ENCODE measurements at regions not wholly inside any gene's neighbourhood (a gene's known extent, or its start where the extent isn't known, plus 50 kb on each side); places are given as distances from the start of the nearest gene placed in this dataset.

DNA sequence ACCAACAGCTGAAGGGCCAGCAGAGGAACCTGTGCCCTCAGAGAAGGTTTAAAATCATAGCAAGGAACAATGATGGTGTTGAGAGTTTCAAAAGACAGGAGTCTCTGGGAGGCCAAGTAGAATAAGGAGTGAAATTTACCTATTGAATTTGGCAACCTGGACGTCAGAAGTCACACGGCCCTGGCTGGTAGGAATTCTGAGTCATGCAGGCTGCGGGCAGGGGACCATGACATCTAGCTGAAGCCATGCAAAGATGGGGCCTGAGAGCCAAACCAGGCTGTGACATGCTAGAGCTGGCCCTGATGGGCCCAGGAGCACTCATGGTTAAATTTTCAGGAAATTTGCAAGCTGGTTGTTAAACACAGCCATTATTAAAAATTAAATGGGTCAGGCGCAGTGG, 64.0 kb upstream of the SNX9 start:
- Mint-ChIP-seq H3K27me3 (no peaks in the 10 kb centered on the region), H3K27ac (peak overlapping the region; percentile 57), H3K4me1 (ENCODE audit: unreplicated experiment) (peaks cover 33% of the 10 kb centered on the region), H3K9me3 (no peaks in the 10 kb centered on the region), H3K4me3 (no peak overlapping the region), H3K36me3 (no peaks in the 10 kb centered on the region)
- DNase-seq (ENCODE audit: extremely low spot score, unreplicated experiment): no peak
- TF ChIP-seq, protein P1, sequence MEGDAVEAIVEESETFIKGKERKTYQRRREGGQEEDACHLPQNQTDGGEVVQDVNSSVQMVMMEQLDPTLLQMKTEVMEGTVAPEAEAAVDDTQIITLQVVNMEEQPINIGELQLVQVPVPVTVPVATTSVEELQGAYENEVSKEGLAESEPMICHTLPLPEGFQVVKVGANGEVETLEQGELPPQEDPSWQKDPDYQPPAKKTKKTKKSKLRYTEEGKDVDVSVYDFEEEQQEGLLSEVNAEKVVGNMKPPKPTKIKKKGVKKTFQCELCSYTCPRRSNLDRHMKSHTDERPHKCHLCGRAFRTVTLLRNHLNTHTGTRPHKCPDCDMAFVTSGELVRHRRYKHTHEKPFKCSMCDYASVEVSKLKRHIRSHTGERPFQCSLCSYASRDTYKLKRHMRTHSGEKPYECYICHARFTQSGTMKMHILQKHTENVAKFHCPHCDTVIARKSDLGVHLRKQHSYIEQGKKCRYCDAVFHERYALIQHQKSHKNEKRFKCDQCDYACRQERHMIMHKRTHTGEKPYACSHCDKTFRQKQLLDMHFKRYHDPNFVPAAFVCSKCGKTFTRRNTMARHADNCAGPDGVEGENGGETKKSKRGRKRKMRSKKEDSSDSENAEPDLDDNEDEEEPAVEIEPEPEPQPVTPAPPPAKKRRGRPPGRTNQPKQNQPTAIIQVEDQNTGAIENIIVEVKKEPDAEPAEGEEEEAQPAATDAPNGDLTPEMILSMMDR (conservative IDR thresholded peaks at IDR 0.05): no peak

DNA sequence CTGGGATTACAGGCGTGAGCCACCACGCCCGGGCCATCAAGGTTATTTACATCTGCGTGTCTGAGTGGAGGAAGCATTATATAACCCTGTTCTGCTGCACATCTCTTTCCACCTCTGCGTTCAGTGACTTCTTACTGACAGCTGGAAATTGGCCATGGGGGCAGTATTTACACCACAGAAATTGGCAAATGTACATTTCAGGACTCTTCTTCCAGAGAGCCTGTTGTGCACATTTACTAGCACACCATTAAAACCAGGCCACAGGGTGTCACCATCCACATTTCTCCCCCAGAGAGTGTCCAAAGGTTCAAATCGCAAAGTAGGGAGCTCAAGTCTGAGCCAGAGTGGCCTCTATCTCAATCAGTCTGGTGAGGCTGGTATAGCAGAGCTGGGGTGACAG, 62.9 kb upstream of the SNX9 start:
- DNase-seq (ENCODE audit: extremely low spot score, unreplicated experiment): no peak
- no peak overlapping the region for H3K27ac Mint-ChIP-seq

DNA sequence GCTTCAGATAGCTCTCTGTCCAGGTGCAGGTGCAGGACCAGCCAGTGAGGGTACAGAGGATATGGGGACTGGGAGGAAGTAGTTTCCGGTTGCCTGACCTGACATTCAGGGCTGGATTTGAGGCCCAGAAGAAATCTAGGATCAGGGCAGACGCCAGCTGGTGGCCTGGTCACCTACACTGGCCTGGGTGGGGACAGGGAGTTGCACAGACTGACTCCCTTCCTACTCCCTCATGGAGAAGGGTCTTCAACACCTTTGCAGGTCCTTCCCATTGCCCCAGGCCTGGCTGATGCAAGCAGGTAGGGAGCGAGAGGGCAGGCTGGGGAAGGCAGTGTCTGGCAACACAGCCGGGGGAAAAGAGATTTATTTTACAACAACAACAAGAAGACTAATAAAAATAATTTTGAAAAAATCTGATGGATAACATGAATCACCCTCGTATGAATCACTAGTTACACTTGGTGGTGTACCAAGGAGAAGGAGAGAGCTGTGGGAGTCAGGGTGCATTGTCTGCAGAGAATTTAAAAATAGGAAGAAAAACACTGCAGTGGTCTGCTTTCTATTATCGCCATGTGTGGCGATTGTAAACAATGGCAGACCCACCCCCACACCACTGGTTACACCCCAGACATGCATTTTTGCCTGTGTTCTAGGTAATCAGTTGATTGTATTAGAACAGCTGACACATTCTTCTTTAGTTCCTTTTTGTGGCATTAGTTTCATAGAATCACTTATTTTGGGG, 62.3 kb upstream of the SNX9 start:
- Mint-ChIP-seq H3K27me3 (no peaks in the 10 kb centered on the region), H3K27ac (peak overlapping the region; percentile 76), H3K4me3 (no peak overlapping the region), H3K4me1 (ENCODE audit: unreplicated experiment) (peaks cover 43% of the 10 kb centered on the region), H3K36me3 (no peaks in the 10 kb centered on the region), H3K9me3 (no peaks in the 10 kb centered on the region)
- TF ChIP-seq, protein P1 (conservative IDR thresholded peaks at IDR 0.05): no peak
- DNase-seq (ENCODE audit: extremely low spot score, unreplicated experiment): no peak

More for the DNA sequence above, 62.9 kb upstream of the SNX9 start:
- H3K9me3 Mint-ChIP-seq: no peaks in the 10 kb centered on the region
- no peak overlapping the region for H3K4me3 Mint-ChIP-seq
- TF ChIP-seq, protein P1 (conservative IDR thresholded peaks at IDR 0.05): no peak
- no peaks in the 10 kb centered on the region for H3K36me3 Mint-ChIP-seq
- H3K4me1 Mint-ChIP-seq (ENCODE audit: unreplicated experiment): peaks cover 43% of the 10 kb centered on the region
- no peaks in the 10 kb centered on the region for H3K27me3 Mint-ChIP-seq

DNA sequence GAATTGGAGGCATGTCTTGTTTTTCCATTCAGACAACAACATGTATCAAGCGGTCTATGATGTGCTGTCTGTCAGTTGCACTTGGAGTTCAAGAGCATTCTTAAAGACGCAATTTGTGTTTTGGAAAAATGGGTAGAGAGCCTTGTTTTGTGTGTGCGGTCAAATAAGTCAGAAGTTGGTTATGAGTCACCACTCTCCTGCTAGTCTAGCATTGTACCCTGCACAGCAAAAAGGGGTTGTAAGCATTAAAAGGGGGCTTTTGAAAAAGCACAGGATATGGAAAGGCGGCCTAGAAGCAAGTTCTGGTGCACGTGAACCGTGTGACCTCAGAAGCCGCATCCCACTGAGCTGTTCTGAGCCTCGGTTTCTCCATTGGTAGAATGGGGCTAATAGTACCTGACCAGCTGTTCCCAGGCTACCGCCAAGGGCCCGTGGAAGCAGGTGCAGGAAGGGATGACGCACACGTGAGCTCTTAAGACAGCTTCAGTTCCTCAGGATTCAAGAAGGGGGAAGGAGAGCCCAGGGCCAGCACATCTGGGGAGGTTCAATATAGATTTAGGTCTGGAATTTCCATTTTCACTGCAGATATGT, 61.6 kb upstream of the SNX9 start:
- TF ChIP-seq, protein P1 (conservative IDR thresholded peaks at IDR 0.05): no peak
- peak overlapping the region; percentile 76 for H3K27ac Mint-ChIP-seq
- no peak for DNase-seq (ENCODE audit: extremely low spot score, unreplicated experiment)
- H3K36me3 Mint-ChIP-seq: no peaks in the 10 kb centered on the region
- peaks cover 40% of the 10 kb centered on the region for H3K4me1 Mint-ChIP-seq (ENCODE audit: unreplicated experiment)
- no peaks in the 10 kb centered on the region for H3K27me3 Mint-ChIP-seq
- no peaks in the 10 kb centered on the region for H3K9me3 Mint-ChIP-seq
- no peak overlapping the region for H3K4me3 Mint-ChIP-seq

DNA sequence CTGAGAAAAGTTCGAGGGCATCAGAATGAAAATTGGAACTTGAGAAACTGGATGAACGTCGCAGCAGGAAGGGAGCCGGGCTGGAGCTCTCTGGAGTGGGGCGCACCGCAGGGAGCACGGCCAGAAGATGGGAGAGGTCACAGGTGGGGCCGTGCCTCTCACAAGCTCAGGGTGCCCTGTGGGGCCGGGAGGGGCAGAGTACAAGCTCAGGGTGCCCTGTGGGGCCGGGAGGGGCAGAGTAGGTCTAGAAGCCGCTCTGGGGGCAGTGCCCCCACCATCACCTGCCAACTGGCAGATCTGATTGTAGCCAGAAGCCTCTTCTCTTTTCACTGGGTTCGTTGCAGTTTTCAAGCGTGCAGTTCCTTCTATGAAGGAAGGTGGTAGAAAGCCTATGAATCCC, 61.1 kb upstream of the SNX9 start:
- Mint-ChIP-seq H3K4me3 (no peak overlapping the region), H3K27me3 (no peaks in the 10 kb centered on the region), H3K4me1 (ENCODE audit: unreplicated experiment) (peaks cover 35% of the 10 kb centered on the region), H3K27ac (peak overlapping the region; percentile 97), H3K36me3 (no peaks in the 10 kb centered on the region), H3K9me3 (no peaks in the 10 kb centered on the region)
- DNase-seq (ENCODE audit: extremely low spot score, unreplicated experiment): no peak
- TF ChIP-seq, protein P1 (conservative IDR thresholded peaks at IDR 0.05): no peak
